Trophoblast cell (in vitro differentiated cells and primary cell): ENCODE measurements at regions not wholly inside any gene's neighbourhood (a gene's known extent, or its start where the extent isn't known, plus 50 kb on each side); places are given as distances from the start of the nearest gene placed in this dataset.

Source experiments
- DNase-seq, 2 donors: peaks; one replicate each; pipeline ENCODE4 v3.0.0-alpha.2; 2016
- H2AFZ ChIP-seq: 2 replicates; pipeline ENCODE4 v1.6.1; 2013; ENCODE audit warnings: low read length, moderate library complexity, mild to moderate bottlenecking; ENCODE audit not compliant: insufficient read depth, poor library complexity
- H2AK5ac ChIP-seq: 2 replicates; pipeline ENCODE4 v1.6.1; 2013; ENCODE audit warnings: mild to moderate bottlenecking, low read length
- H2BK120ac ChIP-seq: 2 replicates; pipeline ENCODE4 v1.6.1; 2013; ENCODE audit warnings: low read length, mild to moderate bottlenecking, moderate library complexity; ENCODE audit not compliant: insufficient read depth, poor library complexity
- H2BK12ac ChIP-seq: 2 replicates; pipeline ENCODE4 v1.6.1; 2013; ENCODE audit warnings: mild to moderate bottlenecking, low read length, moderate library complexity
- H2BK5ac ChIP-seq: 2 replicates; pipeline ENCODE4 v1.6.1; 2013; ENCODE audit warnings: low read length, low read depth, moderate library complexity, mild to moderate bottlenecking; ENCODE audit not compliant: poor library complexity
- H3K14ac ChIP-seq: 2 replicates; pipeline ENCODE4 v1.6.1; 2013; ENCODE audit warnings: mild to moderate bottlenecking, low read length
- H3K18ac ChIP-seq: 2 replicates; pipeline ENCODE4 v1.6.1; 2013; ENCODE audit warnings: mild to moderate bottlenecking, low read length
- H3K23ac ChIP-seq: 2 replicates; pipeline ENCODE4 v1.6.1; 2013; ENCODE audit warnings: low read length
- H3K27ac ChIP-seq: 2 replicates; pipeline ENCODE4 v1.5.1; 2013; ENCODE audit warnings: low read depth, mild to moderate bottlenecking, inconsistent platforms, low read length, moderate library complexity
- H3K27me3 ChIP-seq: 2 replicates; pipeline ENCODE4 v1.6.1; 2013; ENCODE audit warnings: inconsistent platforms, mild to moderate bottlenecking, low read length, moderate library complexity; ENCODE audit not compliant: insufficient read depth
- H3K36me3 ChIP-seq, 2 experiments: 1 replicate in 1 of 2; 2 replicates in 1 of 2; pipeline ENCODE4 v1.6.1; 2013; ENCODE audit warnings: low read length in 2 of 2, mild to moderate bottlenecking in 2 of 2, moderate library complexity in 1 of 2; ENCODE audit not compliant: insufficient read depth in 2 of 2, control insufficient read depth in 1 of 2
- H3K4ac ChIP-seq: 2 replicates; pipeline ENCODE4 v1.6.1; 2013; ENCODE audit warnings: low read depth, mild to moderate bottlenecking, low read length, moderate library complexity
- H3K4me1 ChIP-seq, 2 experiments: 1 replicate in 1 of 2; 2 replicates in 1 of 2; pipeline ENCODE4 v1.6.1; 2013; ENCODE audit warnings: low read length in 2 of 2, mild to moderate bottlenecking in 2 of 2, moderate library complexity in 1 of 2; ENCODE audit not compliant: insufficient read depth in 2 of 2, control insufficient read depth in 1 of 2
- H3K4me2 ChIP-seq: 2 replicates; pipeline ENCODE4 v1.6.1; 2013; ENCODE audit warnings: inconsistent platforms, mild to moderate bottlenecking, low read length, moderate library complexity
- H3K4me3 ChIP-seq: 2 replicates; pipeline ENCODE4 v1.5.1; 2013; ENCODE audit warnings: mild to moderate bottlenecking, low read depth, low read length, inconsistent platforms
- H3K79me1 ChIP-seq: one replicate; pipeline ENCODE4 v1.6.1; 2013; ENCODE audit warnings: low read length
- H3K79me2 ChIP-seq: 2 replicates; pipeline ENCODE4 v1.6.1; 2013; ENCODE audit warnings: low read length, mild to moderate bottlenecking; ENCODE audit not compliant: control insufficient read depth, insufficient read depth, poor library complexity
- H3K9ac ChIP-seq: 2 replicates; pipeline ENCODE4 v1.6.1; 2013; ENCODE audit warnings: mild to moderate bottlenecking, low read length
- H3K9me3 ChIP-seq: 2 replicates; pipeline ENCODE4 v1.6.1; 2013; ENCODE audit warnings: low read depth, mild to moderate bottlenecking, control low read depth, inconsistent platforms, low read length; ENCODE audit not compliant: insufficient read depth
- H4K12ac ChIP-seq: 2 replicates; pipeline ENCODE4 v1.6.1; 2013; ENCODE audit warnings: low read depth, mild to moderate bottlenecking, low read length, moderate library complexity
- H4K8ac ChIP-seq: 2 replicates; pipeline ENCODE4 v1.6.1; 2013; ENCODE audit warnings: low read depth, mild to moderate bottlenecking, low read length, moderate library complexity
- H4K91ac ChIP-seq: one replicate; pipeline ENCODE4 v1.6.1; 2013; ENCODE audit warnings: low read depth, mild to moderate bottlenecking, low read length, moderate library complexity
- WGBS: extraction: QIAGEN DNeasy Blood & Tissue Kit; methylation state at CpG from one replicate; pipeline ENCODE4 v1.1.7; 2013; ENCODE audit warnings: missing lambda C conversion rate; ENCODE audit not compliant: insufficient read length, insufficient coverage; ENCODE audit errors: extremely low coverage; 5-methylcytosine and 5-hydroxymethylcytosine counted together

- H3K9ac ChIP-seq, result no peak overlapping the region
- no peak overlapping the region for H3K4ac ChIP-seq
- no peaks in the 10 kb centered on the region for H3K27me3 ChIP-seq
- no peaks in the 10 kb centered on the region for H3K36me3 ChIP-seq
- H3K79me2 ChIP-seq, result no peaks in the 10 kb centered on the region
- H3K27ac ChIP-seq, result no peak overlapping the region
- no peak overlapping the region for H4K91ac ChIP-seq
- no peak overlapping the region for H2AK5ac ChIP-seq
- H3K18ac ChIP-seq, result no peak overlapping the region
- DNase-seq, result peak in 1 of 2 donors; percentile 85
- peaks cover 2% of the 10 kb centered on the region for H3K79me1 ChIP-seq
- H2BK12ac ChIP-seq, result no peak overlapping the region
- H3K23ac ChIP-seq, result no peak overlapping the region
- H2BK5ac ChIP-seq, result no peak overlapping the region
- H2AFZ ChIP-seq, result no peak overlapping the region
- H3K4me1 ChIP-seq, result peaks cover 2 to 3% of the 10 kb centered on the region in 2 experiments
- H3K9me3 ChIP-seq, result no peaks in the 10 kb centered on the region
- no peak overlapping the region for H4K12ac ChIP-seq
- WGBS, result no CpG with 5 or more reads among the region's 4 CpGs
- no peak overlapping the region for H3K14ac ChIP-seq
- no peak overlapping the region for H4K8ac ChIP-seq
- no peak overlapping the region for H3K4me2 ChIP-seq
- no peak overlapping the region for H3K4me3 ChIP-seq
- peak overlapping the region; percentile 39 for H2BK120ac ChIP-seq
Measured at GRCh38 chr2:160934263-160934662, 226.0 kb upstream of the TANK start.

GRCh38 chr2:160934991-160935390, 225.2 kb upstream of the TANK start:
- H4K8ac ChIP-seq, result no peak overlapping the region
- H3K79me2 ChIP-seq, result no peaks in the 10 kb centered on the region
- no peak overlapping the region for H3K4ac ChIP-seq
- H3K9me3 ChIP-seq, result no peaks in the 10 kb centered on the region
- peaks cover 2% of the 10 kb centered on the region for H3K79me1 ChIP-seq
- H3K27ac ChIP-seq, result no peak overlapping the region
- H2AK5ac ChIP-seq, result no peak overlapping the region
- H3K4me3 ChIP-seq, result no peak overlapping the region
- no peak overlapping the region for H2AFZ ChIP-seq
- H3K4me1 ChIP-seq, result peaks cover 2 to 3% of the 10 kb centered on the region in 2 experiments
- no peak overlapping the region for H2BK120ac ChIP-seq
- H2BK5ac ChIP-seq, result no peak overlapping the region
- no peak overlapping the region for H4K12ac ChIP-seq
- no peak overlapping the region for H3K4me2 ChIP-seq
- H3K36me3 ChIP-seq, result no peaks in the 10 kb centered on the region
- H3K23ac ChIP-seq, result no peak overlapping the region
- no peak overlapping the region for H4K91ac ChIP-seq
- no peak overlapping the region for H3K9ac ChIP-seq
- no peak for DNase-seq
- no peak overlapping the region for H3K18ac ChIP-seq
- no peak overlapping the region for H2BK12ac ChIP-seq
- no peak overlapping the region for H3K14ac ChIP-seq
- H3K27me3 ChIP-seq, result no peaks in the 10 kb centered on the region
- no CpG with 5 or more reads among the region's 2 CpGs for WGBS

- DNase-seq, result peak in 1 of 2 donors; percentile 31
- no CpG with 5 or more reads among the region's 5 CpGs for WGBS
- H3K4ac ChIP-seq, result no peak overlapping the region
- peaks cover 2 to 3% of the 10 kb centered on the region in 2 experiments for H3K4me1 ChIP-seq
- H3K79me2 ChIP-seq, result no peaks in the 10 kb centered on the region
- H3K23ac ChIP-seq, result no peak overlapping the region
- H3K79me1 ChIP-seq, result peaks cover 2% of the 10 kb centered on the region
- no peak overlapping the region for H4K91ac ChIP-seq
- no peak overlapping the region for H3K4me3 ChIP-seq
- H3K14ac ChIP-seq, result no peak overlapping the region
- H4K8ac ChIP-seq, result no peak overlapping the region
- H3K27ac ChIP-seq, result no peak overlapping the region
- H3K4me2 ChIP-seq, result no peak overlapping the region
- H3K9me3 ChIP-seq, result no peaks in the 10 kb centered on the region
- H3K36me3 ChIP-seq, result no peaks in the 10 kb centered on the region
- no peak overlapping the region for H3K9ac ChIP-seq
- H2AFZ ChIP-seq, result no peak overlapping the region
- H2AK5ac ChIP-seq, result no peak overlapping the region
- H3K27me3 ChIP-seq, result no peaks in the 10 kb centered on the region
- H2BK12ac ChIP-seq, result no peak overlapping the region
- H2BK120ac ChIP-seq, result no peak overlapping the region
- H4K12ac ChIP-seq, result no peak overlapping the region
- H2BK5ac ChIP-seq, result no peak overlapping the region
- no peak overlapping the region for H3K18ac ChIP-seq
Measured at GRCh38 chr2:160936044-160936806, 224.0 kb upstream of the TANK start.

GRCh38 chr2:160940271-160940670, 220.0 kb upstream of the TANK start:
- Histone ChIP-seq H4K12ac (no peak overlapping the region), H3K18ac (no peak overlapping the region), H3K27me3 (no peaks in the 10 kb centered on the region), H4K91ac (no peak overlapping the region), H2BK5ac (no peak overlapping the region), H3K79me2 (no peaks in the 10 kb centered on the region), H3K4me2 (no peak overlapping the region), H2AFZ (no peak overlapping the region), H3K36me3 (no peaks in the 10 kb centered on the region), H3K23ac (no peak overlapping the region), H2BK120ac (no peak overlapping the region), H3K27ac (no peak overlapping the region), H2AK5ac (no peak overlapping the region), H3K4me1 (no peaks in the 10 kb centered on the region), H3K9ac (no peak overlapping the region), H4K8ac (no peak overlapping the region), H3K9me3 (no peaks in the 10 kb centered on the region), H2BK12ac (no peak overlapping the region), H3K79me1 (no peaks in the 10 kb centered on the region), H3K4ac (no peak overlapping the region), H3K14ac (no peak overlapping the region), H3K4me3 (no peak overlapping the region)
- DNase-seq, result no peak
- no CpG with 5 or more reads among the region's 1 CpG for WGBS
